Colon (tissue), 2 donors: ENCODE measurements at regions not wholly inside any gene's neighbourhood (a gene's known extent, or its start where the extent isn't known, plus 50 kb on each side); places are given as distances from the start of the nearest gene placed in this dataset.
"Not testable (repeated sequence)": the region's sequence is repeated elsewhere in the genome, so short reads cannot be mapped to it uniquely, and the experiment has no call there.

Source experiments
- FAIRE-seq: peaks from 2 replicates; lab custom pipeline; 2012; peaks lifted over from hg19 to GRCh38; lab: Jason Lieb, UNC
- donor health status: control.
- donor health status: control.

GRCh38 chr6:21742238-21742660 lies 148.7 kb downstream of the SOX4 start:
- no peak for FAIRE-seq

DNA sequence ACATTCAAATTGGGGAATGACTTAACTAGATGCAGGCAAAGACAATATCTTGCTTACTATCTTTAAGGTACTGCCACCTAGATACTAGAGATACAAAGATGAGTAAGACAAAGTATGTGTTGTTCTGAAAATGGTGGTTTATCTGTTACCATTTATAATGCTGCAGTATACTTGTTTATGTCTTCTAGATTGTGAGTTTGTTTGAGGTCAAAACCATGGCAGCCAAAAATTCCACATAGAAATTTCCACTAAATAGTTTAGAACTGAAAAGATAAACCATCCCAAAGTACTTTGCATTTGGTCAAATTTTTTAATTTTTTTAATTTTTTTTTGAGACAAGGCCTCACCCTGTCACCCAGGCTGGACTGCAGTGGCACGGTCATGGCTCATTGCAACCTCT lies 150.8 kb downstream of the SOX4 start:
- FAIRE-seq = no peak

DNA sequence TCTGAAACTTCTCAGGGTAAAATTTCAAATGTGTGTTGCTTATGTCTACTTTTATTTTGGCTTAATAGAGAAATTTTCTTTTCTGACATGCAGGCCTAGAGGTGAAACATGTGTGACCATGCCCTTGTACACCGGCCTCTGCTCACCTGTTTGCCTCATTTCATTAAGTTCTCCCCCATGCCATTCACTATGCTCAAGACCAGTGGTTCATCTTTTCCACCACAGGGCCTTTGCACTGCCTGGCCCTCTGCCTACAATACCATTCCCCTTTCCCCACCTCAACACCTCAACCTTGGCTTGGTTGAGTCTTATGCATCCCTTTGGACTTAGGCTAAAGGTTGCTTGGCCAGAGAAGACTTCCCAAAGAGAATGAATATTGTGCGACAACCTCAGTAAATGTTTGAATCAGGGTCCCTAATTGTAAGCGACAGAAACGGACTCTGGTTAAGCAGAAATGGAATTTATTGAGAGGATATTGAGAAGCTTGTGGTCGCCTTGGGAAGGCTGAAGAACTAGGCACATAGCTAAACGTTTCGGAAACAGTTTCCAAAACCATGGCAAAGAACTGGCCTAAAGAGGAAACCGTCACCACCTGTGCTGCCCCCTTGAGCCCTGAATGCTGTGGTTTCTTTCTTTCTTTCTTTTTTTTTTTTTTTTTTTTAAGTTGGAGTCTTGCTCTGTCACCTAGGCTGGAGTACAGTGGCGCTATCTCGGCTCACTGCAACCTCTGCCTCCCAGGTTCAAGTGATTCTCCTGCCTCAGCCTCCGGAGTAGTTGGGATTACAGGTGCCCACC lies 152.2 kb downstream of the SOX4 start:
- no peak for FAIRE-seq

DNA sequence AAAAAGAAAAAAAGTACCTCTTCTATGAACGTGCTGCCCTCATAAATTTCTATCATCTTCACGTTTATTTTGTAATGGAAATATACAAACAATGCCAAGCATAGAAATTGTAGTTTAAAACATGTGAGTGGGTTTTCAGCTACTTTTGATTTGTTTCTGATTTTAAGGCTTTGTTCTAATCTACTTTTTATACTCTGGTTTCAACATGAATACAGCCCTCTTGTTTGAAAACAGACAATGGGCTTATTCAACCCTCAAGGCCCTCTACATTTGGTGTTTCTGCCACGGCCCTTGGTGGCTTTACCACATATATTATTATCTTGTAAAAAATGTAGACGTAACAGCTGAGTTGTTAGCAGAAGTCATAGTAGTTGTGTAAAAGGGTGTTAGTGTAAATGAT lies 153.9 kb downstream of the SOX4 start:
- FAIRE-seq = no peak

DNA sequence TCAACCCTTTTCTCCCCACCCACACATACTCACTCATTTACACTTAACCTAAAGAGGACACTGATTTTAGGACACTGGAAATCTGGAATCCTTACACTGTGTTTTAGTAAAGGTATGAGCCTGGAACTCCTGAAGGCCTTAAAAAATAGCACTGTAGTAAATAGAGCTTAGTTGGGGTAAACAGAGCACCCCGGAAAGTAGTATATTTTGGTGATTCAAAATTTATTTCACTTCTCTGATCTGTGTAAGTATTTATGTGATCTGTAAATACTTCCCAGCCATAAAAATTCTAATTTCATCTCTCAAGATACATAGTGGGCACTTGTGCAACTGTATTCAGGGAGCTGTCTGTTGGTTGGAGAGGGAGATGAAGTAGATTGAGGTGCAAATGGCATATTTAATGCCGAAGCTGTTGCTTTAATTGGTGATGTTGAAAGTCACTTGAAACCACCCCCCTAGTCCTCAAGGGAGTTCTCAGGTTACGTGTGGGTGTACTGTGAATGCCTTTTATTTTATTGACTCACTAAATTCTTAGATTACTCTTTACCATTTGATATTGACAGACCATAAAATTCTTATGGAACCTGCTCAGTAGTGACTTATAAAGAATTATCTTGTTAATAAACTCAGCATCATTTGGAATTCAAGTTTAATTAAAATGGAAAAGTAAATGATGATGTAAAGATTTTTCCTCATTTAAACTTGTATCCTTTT lies 154.9 kb downstream of the SOX4 start:
- no peak for FAIRE-seq

DNA sequence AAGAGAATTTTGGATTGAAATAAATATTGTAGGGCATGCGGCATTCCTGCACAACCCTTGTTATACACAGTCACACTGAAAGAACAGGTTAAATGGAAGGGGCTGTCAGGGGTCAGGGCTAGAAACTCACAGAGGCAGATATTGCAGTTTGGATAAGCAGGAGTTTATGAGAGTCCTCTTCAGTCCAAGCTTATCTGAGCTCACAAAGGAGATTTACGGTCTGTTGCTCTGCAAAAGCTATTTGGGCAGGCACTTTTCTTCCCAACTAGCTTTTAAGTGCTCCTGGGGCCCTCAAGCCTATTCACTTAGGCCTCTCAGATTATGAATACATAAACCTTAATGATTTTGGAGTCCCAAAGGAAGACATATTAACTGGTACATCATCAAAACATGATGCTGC lies 156.2 kb downstream of the SOX4 start:
- no peak for FAIRE-seq

- FAIRE-seq = no peak
Observed at GRCh38 chr6:21750575-21750974, 157.0 kb downstream of the SOX4 start.

GRCh38 chr6:21751608-21752007 lies 158.1 kb downstream of the SOX4 start:
- FAIRE-seq = no peak

- FAIRE-seq = no peak
Observed at GRCh38 chr6:21752054-21752811, 158.7 kb downstream of the SOX4 start.

DNA sequence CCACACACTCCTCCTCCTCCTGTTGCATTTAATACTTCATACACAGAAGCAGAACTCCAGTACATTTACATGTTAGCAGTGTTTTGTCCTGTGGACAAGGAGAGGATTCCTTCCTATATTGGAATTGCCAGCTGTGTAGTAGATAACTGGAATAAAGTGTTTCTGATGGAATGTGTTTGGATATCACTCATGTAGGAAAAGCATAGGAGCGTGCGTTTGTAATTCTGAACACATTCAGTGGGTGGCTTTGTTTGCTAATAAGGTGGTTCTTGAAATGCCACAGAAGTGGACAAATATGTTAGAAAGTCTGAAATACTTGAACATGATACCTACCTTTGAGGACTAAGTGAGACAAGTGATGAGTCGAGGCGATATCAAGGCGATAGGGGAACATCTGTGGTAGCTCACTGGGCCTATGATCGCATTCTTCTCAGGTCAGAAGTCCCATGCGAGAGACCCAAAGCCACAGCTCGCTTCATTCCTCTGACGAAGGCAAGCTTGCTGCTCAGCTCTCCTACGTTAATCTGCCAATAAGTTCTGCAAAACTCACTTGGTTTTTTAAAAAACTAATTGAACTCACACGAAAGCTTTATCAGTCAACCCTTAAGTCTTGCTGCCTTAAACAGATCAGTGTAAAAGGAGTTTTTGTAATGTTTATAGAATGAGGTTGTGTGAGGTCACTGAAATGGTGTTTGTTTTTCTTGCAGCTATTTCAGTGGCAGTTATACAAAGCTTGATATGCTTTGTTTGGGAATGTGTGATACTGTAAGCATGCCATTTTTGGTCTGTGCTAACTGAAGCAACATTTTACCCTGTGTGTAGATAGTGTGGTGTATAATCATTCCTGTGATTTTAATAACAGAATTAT lies 159.9 kb downstream of the SOX4 start:
- no peak for FAIRE-seq

DNA sequence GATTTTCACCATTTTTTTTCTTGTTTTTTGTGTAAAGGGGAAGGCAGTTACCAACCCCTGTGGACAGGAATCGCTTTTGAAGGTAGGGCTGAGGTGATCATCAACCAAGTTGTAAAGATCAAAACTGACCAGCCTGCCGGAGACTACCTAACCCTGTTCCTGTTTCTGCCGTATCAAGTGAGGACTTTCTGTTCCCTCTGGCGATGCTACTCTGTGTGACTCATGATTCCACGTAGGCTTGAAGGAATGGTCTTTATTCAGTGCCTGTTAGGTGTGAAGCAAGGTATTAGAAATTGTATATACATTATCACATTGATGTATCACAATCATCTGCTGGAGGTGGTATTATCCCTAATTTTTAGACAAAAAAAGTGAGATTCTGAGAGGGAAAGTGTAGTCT lies 161.3 kb downstream of the SOX4 start:
- FAIRE-seq = no peak

- FAIRE-seq = no peak
Observed at GRCh38 chr6:21756487-21756886, 162.9 kb downstream of the SOX4 start.

- not testable (repeated sequence) for FAIRE-seq
Observed at GRCh38 chr6:21757392-21757791, 163.8 kb downstream of the SOX4 start.

DNA sequence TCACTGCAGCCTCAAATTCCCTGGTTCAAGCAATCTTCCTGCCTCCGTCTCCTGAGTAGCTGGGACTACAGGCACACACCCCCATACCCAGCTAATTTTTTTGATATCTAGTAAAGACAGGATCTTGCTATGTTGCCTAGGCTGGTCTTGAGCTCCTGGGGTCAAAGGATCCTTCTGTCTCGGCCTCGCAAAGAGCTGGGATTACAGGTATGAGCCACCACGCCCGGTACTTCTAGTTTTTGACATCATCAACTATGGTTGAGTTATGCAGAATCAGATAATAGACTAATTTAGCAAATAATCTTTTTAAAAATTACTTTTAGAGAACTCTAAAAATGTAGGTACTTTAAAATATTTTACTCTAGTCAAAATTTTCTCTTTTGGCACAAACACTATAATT lies 166.2 kb downstream of the SOX4 start:
- no peak for FAIRE-seq

- FAIRE-seq = not testable (repeated sequence)
Observed at GRCh38 chr6:21761053-21761730, 167.6 kb downstream of the SOX4 start.

DNA sequence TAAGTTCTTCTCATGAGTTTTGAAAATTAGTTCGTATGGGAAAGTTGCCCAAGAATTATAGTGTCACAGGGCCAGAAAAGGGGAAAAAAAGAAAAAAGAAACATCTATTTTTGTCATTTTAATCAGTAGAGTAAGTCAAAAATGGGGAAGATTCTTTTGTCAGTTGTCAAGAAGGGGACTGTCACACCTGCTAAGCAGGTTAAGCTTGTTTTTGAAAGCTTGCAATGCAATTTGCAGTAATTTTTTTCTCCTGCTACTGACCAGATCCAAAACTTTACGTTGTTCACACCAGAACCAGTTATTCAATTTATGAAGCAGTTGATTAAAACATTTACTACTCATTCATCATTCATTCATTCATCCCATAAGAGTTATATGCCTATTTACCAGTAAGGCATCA lies 171.4 kb downstream of the SOX4 start:
- FAIRE-seq = no peak

DNA sequence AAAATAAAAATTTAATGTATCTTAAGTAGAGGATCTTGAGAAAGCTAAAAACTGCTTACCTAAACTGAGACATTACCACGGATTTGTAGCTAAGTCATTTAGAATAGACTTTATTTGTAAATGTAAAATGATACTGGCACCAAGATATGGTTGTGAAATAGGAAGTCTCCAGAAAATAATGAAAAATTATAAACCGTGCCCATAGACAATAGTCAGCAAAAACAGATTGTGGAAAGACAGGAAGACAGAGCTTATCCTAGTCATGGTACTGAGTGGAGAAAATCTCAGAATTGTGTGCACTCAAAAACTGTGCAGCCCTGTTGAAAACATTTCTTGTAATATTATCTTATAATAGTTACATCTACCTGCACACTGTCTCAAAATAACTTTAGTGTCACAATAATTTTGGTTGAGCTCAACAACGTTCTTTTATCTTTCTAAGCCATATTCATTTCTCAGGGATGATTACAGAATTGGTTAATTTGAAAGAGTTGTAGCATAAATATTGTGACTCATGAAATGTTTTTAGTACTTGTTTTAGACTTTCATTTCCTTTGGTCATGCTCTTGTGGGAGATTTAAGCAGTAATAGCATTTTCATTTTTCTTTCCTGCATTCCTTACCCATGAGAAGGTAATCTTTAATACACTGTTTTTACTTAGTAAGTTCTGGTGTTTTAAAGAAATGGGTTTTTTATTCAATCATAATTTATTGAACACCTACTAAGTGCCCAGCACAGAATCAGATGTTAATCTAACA lies 174.5 kb downstream of the SOX4 start:
- no peak for FAIRE-seq

DNA sequence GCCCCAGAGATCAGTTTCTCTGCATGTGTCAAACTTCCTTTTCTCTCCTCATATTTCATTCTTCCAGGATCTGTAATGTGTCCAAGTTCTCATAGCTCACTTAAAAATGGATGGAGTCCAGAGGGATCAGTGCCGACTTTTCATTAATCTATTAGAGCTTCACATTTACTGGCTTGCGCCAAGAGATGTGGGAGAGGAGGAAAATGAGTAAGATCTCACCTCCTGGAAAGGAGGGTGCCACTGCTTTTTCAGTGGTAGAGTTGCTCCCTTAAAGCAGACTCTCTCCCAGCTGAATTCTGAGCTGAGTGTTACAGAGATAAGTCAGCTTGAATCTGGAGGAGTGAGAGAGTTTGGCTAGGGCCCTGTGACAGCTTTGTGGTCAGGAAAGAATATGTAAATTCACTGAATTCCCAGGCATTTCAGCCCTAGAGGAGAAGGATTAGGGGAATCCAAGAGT lies 175.9 kb downstream of the SOX4 start:
- FAIRE-seq = no peak

GRCh38 chr6:21769968-21770367 lies 176.4 kb downstream of the SOX4 start:
- no peak for FAIRE-seq

GRCh38 chr6:21771626-21772320 lies 178.2 kb downstream of the SOX4 start:
- FAIRE-seq = no peak
